HG03039 (cell line): ENCODE measurements at regions not wholly inside any gene's neighbourhood (a gene's known extent, or its start where the extent isn't known, plus 50 kb on each side); places are given as distances from the start of the nearest gene placed in this dataset.

Source experiments
- ATAC-seq: cut with Tn5 transposase; IDR thresholded peaks from one replicate; pipeline ENCODE4 v1.9.1; 2021; ENCODE audit warnings: mild to moderate bottlenecking, moderate library complexity; ENCODE audit not compliant: unreplicated experiment

DNA sequence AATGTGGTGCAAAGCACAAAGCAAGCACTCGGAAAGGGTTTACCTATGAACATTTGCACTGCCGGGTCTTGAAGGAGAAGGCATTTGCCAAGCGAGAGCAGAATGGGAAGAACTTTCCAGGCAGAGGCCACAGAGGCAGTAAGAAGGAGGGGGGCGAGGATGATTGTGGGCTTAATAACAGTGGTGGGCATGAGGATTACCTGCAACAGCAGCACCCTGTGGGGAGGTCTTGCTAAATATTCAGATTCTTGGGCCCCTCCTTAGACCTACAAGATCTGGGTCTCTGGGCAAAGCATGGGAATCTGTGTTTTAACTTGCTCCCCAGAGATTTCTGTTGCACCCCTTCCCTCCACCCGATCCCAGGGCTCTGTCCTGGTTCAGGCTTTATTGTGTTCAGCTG lies 75.1 kb upstream of the ZBED5 start:
- ATAC-seq, result no peak

DNA sequence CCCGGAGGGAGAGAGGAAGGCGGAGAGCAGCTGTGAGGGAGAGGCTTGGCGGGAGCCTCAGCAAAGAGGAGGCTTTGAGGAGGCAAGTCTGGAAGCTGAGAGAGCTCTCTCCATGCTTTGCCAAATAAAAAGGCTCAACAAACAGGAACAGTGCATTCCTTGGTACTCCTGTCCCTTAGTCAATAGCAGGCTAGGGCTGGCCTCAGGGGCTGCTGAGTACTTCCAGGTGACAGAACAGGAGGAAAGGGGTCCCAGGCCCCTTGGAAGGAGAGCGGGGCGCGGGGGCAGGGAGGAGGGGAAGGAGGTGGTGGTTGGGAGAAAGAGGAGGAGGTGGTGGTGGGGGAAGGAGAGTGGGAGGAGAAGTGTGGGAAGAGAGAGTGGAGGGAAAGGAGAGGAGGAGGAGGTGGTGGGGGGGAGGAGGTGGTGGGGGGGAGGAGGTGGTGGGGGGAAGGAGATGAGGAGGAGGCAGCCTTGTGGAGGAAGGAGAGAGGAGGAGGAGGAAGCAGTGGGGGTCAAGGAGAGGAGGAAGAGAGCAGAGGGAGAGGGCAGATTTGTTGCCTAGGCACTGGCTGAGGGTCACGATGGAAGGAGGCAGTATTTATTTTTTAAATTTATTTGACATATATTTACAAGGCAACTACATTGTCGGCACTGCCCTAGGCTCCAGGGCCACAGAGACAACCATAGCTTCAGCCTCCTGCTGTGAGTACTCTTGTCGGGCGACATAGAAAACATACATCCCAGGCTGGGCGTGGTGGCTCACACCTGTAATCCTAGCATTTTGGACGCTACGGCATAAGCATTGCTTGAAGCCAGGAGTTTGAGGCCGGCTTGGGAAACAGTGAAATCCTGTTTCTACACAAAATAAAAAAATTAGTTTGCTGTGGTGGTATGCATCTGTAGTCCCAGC lies 74.2 kb upstream of the ZBED5 start:
- no peak for ATAC-seq

DNA sequence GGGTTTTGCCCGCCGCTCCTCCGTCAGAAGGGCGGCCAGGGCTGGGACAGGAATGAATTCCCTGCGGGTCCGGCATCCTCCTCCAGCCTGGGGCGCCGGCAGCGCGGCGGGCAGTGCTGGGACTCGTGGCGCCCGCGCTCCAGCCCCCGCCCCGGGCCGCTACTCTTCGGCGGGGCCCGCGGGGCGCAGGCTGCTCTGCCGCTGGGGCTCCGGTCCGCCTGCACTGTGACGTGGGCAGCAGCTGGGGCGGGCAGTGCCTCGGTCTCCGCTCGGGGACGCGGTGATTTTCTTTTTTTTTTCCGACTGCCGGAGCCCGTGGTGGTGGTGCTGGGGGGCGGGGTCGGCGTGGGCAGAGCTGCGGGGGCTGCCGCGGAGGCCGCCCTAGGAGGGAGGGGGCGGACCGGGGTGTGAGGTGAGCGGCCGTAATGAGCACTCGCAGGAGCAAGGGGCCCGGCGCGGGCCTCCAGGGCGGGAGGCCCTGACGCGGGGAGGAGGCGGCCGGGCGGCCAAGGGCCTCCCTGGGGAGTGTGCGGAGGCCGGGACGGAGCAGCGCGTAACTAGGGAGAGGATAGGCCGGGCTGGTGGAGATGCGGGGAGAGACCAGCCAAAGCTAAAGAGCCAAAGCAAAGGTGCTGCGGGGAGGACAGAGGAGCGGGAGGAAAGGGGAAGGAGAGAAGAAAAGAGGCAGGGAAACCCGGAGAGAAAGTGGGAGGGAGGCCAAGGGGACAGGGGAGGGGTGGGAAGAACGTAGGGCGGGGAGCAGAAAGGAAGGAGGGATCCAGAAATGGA lies 73.3 kb upstream of the ZBED5 start:
- ATAC-seq, result no peak

DNA sequence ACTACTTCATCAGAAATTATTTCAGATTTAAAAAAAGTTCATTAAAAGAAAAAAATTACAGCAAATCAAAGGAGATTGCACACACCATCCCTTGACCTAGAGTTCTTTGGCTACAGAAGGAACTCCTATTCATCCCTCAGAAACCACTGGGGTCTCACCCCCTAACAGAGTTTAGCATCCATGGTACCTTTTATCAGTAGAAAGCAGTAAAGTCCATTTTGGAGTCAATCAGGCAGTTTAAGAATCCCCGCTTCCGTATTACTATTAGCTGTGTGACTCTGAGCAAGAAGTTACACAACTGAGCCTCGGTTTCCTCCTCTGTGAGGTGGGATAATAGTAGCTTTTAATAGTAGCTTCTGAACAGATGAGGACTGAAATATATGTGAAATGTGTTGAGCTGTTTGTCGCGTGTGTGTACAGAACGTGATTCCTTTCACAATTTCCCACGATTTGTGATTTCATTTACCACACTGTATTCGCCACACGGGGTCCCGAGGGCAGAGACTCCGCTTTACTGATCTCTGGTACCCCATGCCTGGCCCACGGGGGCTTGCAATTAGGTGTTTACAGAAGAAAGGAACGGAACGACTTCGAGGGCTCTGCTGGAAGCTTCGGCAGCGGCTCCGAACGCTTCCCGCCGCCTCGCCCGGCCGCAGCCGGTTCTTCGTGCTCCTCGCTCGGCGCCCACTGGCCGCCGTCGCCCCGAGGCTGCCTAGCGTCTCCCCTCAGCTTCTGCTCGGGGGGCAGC lies 72.5 kb upstream of the ZBED5 start:
- no peak for ATAC-seq

DNA sequence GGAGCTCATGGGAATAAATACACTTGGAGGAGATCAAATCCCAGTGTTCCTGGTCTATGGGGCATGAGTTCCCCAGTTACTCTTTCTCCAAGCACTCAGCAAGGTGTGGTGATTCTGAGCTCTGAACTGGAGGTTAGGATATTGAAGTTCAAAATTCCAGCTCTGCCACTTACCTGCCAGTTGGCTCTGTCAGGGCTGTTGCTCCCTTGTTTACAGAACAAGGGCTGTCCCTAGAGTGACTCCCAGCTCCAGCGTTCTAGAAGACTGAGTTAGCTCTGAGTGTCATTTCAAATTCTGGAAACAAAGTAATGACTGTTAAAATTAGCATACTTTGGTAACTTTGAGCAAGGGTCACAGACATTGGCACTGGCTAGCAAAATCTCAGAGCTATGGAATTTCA lies 69.7 kb upstream of the ZBED5 start:
- ATAC-seq, result no peak

- no peak for ATAC-seq
Measured at GRCh38 chr11:10926801-10927211, 69.0 kb upstream of the ZBED5 start.

GRCh38 chr11:10925149-10925926 lies 67.5 kb upstream of the ZBED5 start:
- ATAC-seq, result no peak

- no peak for ATAC-seq
Measured at GRCh38 chr11:10923882-10924281, 66.0 kb upstream of the ZBED5 start.

- ATAC-seq, result no peak
Measured at GRCh38 chr11:10922892-10923291, 65.0 kb upstream of the ZBED5 start.

DNA sequence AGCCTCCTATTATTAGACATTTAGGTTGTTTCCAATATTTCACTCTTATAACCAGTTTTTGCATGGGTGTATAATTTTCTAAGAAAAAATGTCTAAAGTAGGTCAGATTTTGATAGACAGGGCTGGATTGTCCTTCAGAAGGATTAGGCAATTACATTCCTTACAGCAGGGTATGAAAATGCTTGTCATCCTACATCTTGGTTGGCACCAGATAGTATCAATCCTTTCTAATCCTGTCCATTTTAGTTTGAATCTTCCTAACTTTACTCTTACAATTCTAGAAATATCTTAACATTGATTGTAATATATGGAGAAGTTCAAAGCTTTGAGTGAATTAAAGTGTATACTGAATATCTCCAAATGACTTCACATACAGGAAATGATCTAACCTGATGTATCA lies 63.0 kb upstream of the ZBED5 start:
- no peak for ATAC-seq

DNA sequence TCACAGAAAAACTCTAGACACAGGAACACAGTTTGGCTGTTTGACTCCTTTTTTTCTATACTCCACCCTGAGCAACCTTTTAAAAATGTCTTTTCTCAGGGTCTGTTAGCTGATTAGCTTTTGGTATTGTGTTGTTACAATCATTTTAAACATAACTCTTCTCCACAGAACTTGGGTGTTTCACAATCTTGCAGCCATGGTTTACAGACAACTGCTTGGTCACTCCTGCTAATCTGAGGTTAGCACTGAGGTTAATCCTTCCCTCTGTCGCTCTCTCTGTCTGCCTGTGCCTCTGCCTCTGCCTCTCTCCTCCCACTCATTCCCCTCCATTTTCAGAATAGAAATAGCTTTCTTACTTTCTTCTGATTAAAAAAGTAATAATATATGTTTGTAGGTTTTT lies 62.4 kb upstream of the ZBED5 start:
- no peak for ATAC-seq

DNA sequence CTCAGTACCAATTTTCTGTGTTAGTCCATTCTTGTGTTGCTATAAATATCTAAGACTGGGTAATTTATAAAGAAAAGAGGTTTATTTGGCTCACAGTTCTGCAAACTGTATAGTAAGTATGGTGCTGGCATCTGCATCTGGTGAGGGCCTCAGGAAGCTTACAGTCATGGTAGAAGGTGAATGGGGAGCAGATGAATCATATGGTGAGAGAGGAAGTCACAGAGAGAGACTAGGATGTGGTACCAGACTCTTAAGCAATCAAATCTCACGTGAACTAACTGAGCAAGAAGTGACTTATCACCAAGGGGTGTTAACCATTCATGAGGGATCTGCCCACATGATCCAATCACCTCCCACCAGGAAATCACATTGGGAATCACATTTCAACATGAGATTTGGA lies 60.8 kb upstream of the ZBED5 start:
- ATAC-seq, result no peak

GRCh38 chr11:10918275-10918674 lies 60.4 kb upstream of the ZBED5 start:
- no peak for ATAC-seq

GRCh38 chr11:10917802-10918201 lies 59.9 kb upstream of the ZBED5 start:
- no peak for ATAC-seq

- ATAC-seq, result no peak
Measured at GRCh38 chr11:10916665-10917064, 58.8 kb upstream of the ZBED5 start.

DNA sequence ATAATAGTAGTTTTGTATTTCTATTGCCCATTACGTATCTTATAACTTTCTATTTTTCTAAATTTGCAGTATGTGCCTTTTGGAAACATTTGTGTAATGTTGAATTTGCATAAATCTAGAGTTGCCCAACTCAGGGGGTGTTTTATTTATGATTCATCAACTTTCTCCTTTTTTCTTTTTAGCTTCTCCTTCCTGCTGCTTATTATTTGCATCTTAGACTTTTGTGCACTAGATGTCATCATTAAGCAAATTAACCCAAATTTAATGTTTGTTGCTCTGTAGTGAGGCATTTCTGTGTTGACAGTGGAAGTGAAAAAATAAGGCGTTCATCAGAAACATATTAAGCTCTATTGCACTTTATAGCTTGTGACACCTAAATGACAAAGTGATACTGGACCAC lies 56.2 kb upstream of the ZBED5 start:
- ATAC-seq, result no peak

GRCh38 chr11:10913075-10913474 lies 55.2 kb upstream of the ZBED5 start:
- ATAC-seq, result no peak

DNA sequence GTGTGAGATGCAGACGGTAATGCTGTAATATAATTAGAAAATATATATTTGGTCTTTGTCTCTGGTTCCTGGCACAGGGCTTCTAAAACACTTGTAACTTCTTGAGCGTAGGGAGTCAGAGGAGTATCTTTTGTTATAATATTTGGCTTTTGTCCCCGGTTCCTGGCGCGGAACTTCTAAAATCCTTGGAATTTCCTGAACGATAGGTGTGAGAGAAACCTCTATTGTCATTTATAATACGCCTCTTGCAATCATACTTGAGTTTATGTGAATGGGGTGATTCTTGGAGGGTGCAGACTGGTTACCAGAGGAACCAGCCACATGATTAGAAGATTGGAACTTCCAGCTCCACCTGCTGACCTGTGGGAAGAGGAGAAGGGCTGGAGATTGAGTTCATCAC lies 54.1 kb upstream of the ZBED5 start:
- ATAC-seq, result no peak

- ATAC-seq, result no peak
Measured at GRCh38 chr11:10909141-10909883, 51.5 kb upstream of the ZBED5 start.
